ENCODE measurements at regions not wholly inside any gene's neighbourhood (a gene's known extent, or its start where the extent isn't known, plus 50 kb on each side); places are given as distances from the start of the nearest gene placed in this dataset.

DNA sequence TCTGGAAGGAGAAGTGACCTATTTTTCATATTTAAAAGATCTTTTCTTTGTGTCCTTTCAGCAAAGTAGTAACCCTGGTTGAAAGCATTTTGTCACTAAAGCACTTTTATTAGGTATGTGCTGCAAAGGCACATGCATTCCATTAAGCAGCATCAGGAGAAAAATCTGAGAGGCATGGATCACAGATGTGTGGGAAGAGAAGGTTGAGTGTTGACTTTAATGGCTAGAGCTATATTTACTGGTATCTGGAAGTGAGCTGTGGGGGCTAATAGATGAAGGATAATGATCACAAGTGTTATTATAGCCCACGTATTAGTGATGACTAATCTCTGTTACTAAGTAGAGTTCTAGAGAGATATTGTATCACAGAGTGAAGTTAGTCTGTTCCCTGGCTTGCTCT, 1520.7 kb downstream of the ARAP2 start:
- TF ChIP-seq POLR2A (IDR thresholded peaks at IDR 0.05; ENCODE audit: low read depth, low read length) (no peak), POLR2AphosphoS5 (IDR thresholded peaks at IDR 0.05; ENCODE audit: low read depth, low read length) (no peak), TAF1 (IDR thresholded peaks at IDR 0.05; ENCODE audit: borderline replicate concordance, low read depth, low read length) (no peak)
